Neutrophil (primary cell): ENCODE measurements at regions not wholly inside any gene's neighbourhood (a gene's known extent, or its start where the extent isn't known, plus 50 kb on each side); places are given as distances from the start of the nearest gene placed in this dataset.

ENCODE experiments used
- H3K27ac ChIP-seq: fragments of 200-600 bp; sonication (generic); 2 replicates; pipeline ENCODE4 v1.5.1; 2016; ENCODE audit warnings: mild to moderate bottlenecking, moderate library complexity
- H3K27me3 ChIP-seq: fragments of 200-600 bp; sonication (generic); 2 replicates; pipeline ENCODE4 v1.6.0; 2016; ENCODE audit warnings: mild to moderate bottlenecking
- H3K36me3 ChIP-seq: fragments of 200-600 bp; sonication (generic); 2 replicates; pipeline ENCODE4 v1.5.1; 2017
- H3K4me1 ChIP-seq, 2 experiments: fragments of 200-600 bp in 1 of 2; sonication (generic) in 1 of 2; 1 replicate in 1 of 2; 2 replicates in 1 of 2; pipeline versions ENCODE4 v1.5.1 to v1.6.1; 2013 to 2016; ENCODE audit warnings: low read depth in 1 of 2, low read length in 1 of 2, mild to moderate bottlenecking in 1 of 2, moderate library complexity in 1 of 2; ENCODE audit not compliant: control insufficient read depth in 1 of 2, insufficient read depth in 1 of 2
- H3K4me3 ChIP-seq, 2 experiments: fragments of 200-600 bp in 1 of 2; sonication (generic) in 1 of 2; 1 replicate in 1 of 2; 2 replicates in 1 of 2; pipeline ENCODE4 v1.5.1; 2013 to 2016; ENCODE audit warnings: low read depth in 1 of 2, low read length in 1 of 2, mild to moderate bottlenecking in 1 of 2, moderate library complexity in 1 of 2
- H3K9me3 ChIP-seq: fragments of 200-600 bp; sonication (generic); 2 replicates; pipeline ENCODE4 v1.5.1; 2016
- CTCF ChIP-seq: fragments of 200-600 bp; sonication (generic); IDR thresholded peaks from 2 replicates; pipeline ENCODE4 v1.5.1; 2016; ENCODE audit warnings: antibody characterized with exemption

GRCh38 chrX:46398874-46399273, 146.3 kb downstream of the ZNF674 start:
- Histone ChIP-seq H3K36me3 (no peaks in the 10 kb centered on the region), H3K27me3 (no peaks in the 10 kb centered on the region), H3K4me1 (no peaks in the 10 kb centered on the region), H3K4me3 (no peak overlapping the region), H3K27ac (no peak overlapping the region), H3K9me3 (no peaks in the 10 kb centered on the region)
- TF ChIP-seq CTCF, result no peak

GRCh38 chrX:46398126-46398525, 147.1 kb downstream of the ZNF674 start:
- Histone ChIP-seq H3K4me1 (no peaks in the 10 kb centered on the region), H3K27ac (no peak overlapping the region), H3K36me3 (no peaks in the 10 kb centered on the region), H3K4me3 (no peak overlapping the region), H3K27me3 (no peaks in the 10 kb centered on the region), H3K9me3 (no peaks in the 10 kb centered on the region)
- no peak for TF ChIP-seq CTCF

DNA sequence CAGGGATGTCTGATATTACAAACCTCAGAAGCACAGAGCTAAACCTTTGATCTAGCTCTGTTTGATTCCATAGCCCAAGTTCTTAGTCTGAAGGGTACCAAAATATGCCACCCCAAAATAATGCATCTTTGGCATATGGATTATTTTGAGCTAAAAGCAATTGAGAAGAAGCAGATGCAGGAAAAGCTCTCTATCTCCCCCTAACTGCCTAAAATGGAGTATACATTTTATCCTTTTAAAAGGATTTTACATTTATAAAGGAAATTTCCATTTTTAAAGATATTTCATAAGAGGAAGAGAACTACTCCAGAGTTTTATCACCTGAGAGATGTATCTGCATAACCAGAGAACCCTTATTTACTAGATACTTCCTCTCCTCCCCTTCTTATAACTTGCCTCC, 158.7 kb downstream of the ZNF674 start:
- Histone ChIP-seq H3K9me3 (no peaks in the 10 kb centered on the region), H3K4me1 (no peaks in the 10 kb centered on the region), H3K27ac (no peak overlapping the region), H3K4me3 (no peak overlapping the region), H3K36me3 (no peaks in the 10 kb centered on the region), H3K27me3 (no peaks in the 10 kb centered on the region)
- no peak for TF ChIP-seq CTCF

DNA sequence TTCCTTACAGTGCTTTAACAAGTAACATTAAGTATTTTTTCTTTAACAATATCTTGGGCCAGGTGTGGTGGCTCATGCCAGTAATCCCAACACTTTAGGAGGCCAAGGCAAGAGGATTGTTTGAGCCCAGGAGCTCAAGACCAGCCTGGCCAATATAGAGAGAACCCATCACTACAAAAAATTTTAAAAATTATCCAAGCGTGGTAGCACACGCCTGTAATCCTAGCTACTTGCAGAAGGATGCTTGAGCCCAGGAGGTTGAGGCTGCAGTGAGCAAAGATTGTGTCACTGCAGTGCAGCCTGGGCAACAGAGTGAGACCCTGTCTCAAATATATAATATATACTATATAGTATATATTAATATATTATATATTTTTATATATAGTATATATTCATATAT, 162.2 kb downstream of the ZNF674 start:
- TF ChIP-seq CTCF, result no peak
- H3K27ac ChIP-seq, result no peak overlapping the region
- H3K4me1 ChIP-seq, result no peaks in the 10 kb centered on the region
- no peaks in the 10 kb centered on the region for H3K36me3 ChIP-seq
- no peaks in the 10 kb centered on the region for H3K9me3 ChIP-seq
- no peaks in the 10 kb centered on the region for H3K27me3 ChIP-seq
- H3K4me3 ChIP-seq, result no peak overlapping the region

- H3K27me3 ChIP-seq, result no peaks in the 10 kb centered on the region
These were observed 162.6 kb downstream of the ZNF674 start for GRCh38 chrX:46382595-46382994.

More at GRCh38 chrX:46382595-46382994, 162.6 kb downstream of the ZNF674 start:
- H3K4me3 ChIP-seq, result no peak overlapping the region
- no peaks in the 10 kb centered on the region for H3K9me3 ChIP-seq
- H3K27ac ChIP-seq, result no peak overlapping the region
- no peak for TF ChIP-seq CTCF
- no peaks in the 10 kb centered on the region for H3K36me3 ChIP-seq
- H3K4me1 ChIP-seq, result no peaks in the 10 kb centered on the region
